ENCODE measurements at regions not wholly inside any gene's neighbourhood (a gene's known extent, or its start where the extent isn't known, plus 50 kb on each side); places are given as distances from the start of the nearest gene placed in this dataset.

DNA sequence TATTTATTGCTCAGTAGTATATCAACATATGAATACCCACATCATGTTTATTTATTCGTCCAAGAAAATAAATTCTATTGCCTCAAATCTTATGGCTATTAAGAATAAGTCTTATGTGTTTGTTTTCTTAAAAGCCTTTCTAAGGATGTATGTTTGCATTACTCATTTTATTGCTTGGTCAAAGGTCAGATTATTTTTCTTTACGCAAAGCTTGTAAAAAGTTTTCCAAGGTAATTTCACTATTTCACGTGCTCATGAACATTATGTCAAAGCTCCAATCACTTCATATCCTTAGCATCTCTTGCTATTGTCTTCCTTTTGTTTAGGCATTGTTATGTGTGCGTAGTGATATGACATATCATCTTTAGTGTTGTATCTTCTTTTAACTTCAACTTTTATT lies 258.5 kb upstream of the FSTL5 start (continued):
- TF ChIP-seq HDAC2 (IDR thresholded peaks at IDR 0.05; ENCODE audit: borderline replicate concordance in 1 of 2, low read depth in 2 of 2, low read length in 2 of 2) (no peak), POLR2A (IDR thresholded peaks at IDR 0.05; ENCODE audit: control extremely low read depth in 1 of 2, low read depth in 2 of 2, low read length in 2 of 2) (no peak), CBX8 (IDR thresholded peaks at IDR 0.05; ENCODE audit: borderline replicate concordance, low read depth, low read length) (no peak), SIN3A (conservative IDR thresholded peaks at IDR 0.05 in 1 of 2, IDR thresholded peaks at IDR 0.05 in 1 of 2; ENCODE audit: low read depth in 1 of 2, low read length in 2 of 2) (no peak), CEBPB (IDR thresholded peaks at IDR 0.05; ENCODE audit: low read depth, low read length) (no peak), JUND (IDR thresholded peaks at IDR 0.05; ENCODE audit: low read length) (no peak), CTBP2 (IDR thresholded peaks at IDR 0.05; ENCODE audit: borderline replicate concordance, insufficient read depth, insufficient read length, low read length) (no peak), RBBP5 (IDR thresholded peaks at IDR 0.05; ENCODE audit: borderline replicate concordance, low read depth, low read length) (no peak)
- TF ChIP-seq, protein P1, sequence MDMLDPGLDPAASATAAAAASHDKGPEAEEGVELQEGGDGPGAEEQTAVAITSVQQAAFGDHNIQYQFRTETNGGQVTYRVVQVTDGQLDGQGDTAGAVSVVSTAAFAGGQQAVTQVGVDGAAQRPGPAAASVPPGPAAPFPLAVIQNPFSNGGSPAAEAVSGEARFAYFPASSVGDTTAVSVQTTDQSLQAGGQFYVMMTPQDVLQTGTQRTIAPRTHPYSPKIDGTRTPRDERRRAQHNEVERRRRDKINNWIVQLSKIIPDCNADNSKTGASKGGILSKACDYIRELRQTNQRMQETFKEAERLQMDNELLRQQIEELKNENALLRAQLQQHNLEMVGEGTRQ (IDR thresholded peaks at IDR 0.05; ENCODE audit: low read length) = no peak

All from H1 (cell line).